Uterus (tissue), 2 donors: ENCODE measurements at regions not wholly inside any gene's neighbourhood (a gene's known extent, or its start where the extent isn't known, plus 50 kb on each side); places are given as distances from the start of the nearest gene placed in this dataset.
"Not testable (repeated sequence)": the region's sequence is repeated elsewhere in the genome, so short reads cannot be mapped to it uniquely, and the experiment has no call there.

Experiments used
- CTCF ChIP-seq, 4 experiments: fragments of 200-600 bp in 2 of 4; fragments of 450-650 bp in 2 of 4; sonication (generic) in 2 of 4; IDR thresholded peaks; one replicate each; pipeline ENCODE4 v1.5.1; 2016 to 2019; ENCODE audit warnings: antibody characterized with exemption in 4 of 4, mild to moderate bottlenecking in 2 of 4, moderate library complexity in 1 of 4
- POLR2A ChIP-seq, 2 donors: fragments of 450-650 bp; IDR thresholded peaks; one replicate each; pipeline ENCODE4 v1.6.1; 2016; ENCODE audit warnings: antibody characterized with exemption in 2 of 2, mild to moderate bottlenecking in 1 of 2, moderate library complexity in 1 of 2

DNA sequence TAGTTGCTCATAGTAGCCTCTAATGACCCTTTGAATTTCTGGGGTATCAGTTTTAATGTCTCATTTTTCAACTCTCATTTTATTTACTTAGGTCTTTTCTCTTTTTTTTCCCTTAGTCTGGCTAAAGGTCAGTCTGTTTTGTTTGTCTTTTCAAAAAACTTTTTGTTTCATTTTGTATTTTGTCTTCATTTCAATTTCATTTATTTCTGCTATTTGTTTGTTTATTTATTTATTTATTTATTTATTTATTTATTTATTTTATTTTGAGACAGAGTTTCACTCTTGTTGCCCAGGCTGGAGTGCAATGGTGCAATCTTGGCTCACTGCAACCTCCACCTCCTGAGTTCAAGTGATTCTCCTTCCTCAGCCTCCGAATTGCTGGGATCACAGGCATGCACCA, 1076.9 kb downstream of the PCDH7 start:
- TF ChIP-seq CTCF, POLR2A (IDR thresholded peaks at IDR 0.05): not testable (repeated sequence)
